ENCODE measurements at regions not wholly inside any gene's neighbourhood (a gene's known extent, or its start where the extent isn't known, plus 50 kb on each side); places are given as distances from the start of the nearest gene placed in this dataset.

DNA sequence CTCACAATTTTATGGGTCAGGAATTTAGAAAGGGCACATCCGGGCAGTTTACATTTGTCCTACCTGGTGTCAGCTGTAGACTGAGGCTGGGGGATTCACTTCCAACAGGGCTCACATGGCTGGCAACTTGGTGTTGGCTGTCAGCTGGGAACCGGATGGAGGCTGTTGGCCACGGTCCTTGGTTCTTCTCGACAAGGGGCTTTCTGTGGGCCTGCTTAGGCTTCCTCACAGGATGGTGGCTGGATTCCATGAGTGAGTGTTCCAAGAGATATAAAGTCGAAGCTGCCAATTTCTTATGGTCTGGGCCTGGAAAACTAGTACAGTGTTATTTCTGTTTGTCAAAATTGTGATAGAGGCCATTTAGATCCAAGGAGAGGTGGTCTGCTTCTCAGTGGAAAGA, 127.9 kb downstream of the PTCSC3 start:
- TF ChIP-seq, protein P1, sequence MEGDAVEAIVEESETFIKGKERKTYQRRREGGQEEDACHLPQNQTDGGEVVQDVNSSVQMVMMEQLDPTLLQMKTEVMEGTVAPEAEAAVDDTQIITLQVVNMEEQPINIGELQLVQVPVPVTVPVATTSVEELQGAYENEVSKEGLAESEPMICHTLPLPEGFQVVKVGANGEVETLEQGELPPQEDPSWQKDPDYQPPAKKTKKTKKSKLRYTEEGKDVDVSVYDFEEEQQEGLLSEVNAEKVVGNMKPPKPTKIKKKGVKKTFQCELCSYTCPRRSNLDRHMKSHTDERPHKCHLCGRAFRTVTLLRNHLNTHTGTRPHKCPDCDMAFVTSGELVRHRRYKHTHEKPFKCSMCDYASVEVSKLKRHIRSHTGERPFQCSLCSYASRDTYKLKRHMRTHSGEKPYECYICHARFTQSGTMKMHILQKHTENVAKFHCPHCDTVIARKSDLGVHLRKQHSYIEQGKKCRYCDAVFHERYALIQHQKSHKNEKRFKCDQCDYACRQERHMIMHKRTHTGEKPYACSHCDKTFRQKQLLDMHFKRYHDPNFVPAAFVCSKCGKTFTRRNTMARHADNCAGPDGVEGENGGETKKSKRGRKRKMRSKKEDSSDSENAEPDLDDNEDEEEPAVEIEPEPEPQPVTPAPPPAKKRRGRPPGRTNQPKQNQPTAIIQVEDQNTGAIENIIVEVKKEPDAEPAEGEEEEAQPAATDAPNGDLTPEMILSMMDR (IDR thresholded peaks at IDR 0.05): no peak
- TF ChIP-seq POLR2A (IDR thresholded peaks at IDR 0.05) (no peak), EP300 (IDR thresholded peaks at IDR 0.05) (no peak), POLR2AphosphoS5 (IDR thresholded peaks at IDR 0.05) (no peak)
